ENCODE measurements at regions not wholly inside any gene's neighbourhood (a gene's known extent, or its start where the extent isn't known, plus 50 kb on each side); places are given as distances from the start of the nearest gene placed in this dataset.

DNA sequence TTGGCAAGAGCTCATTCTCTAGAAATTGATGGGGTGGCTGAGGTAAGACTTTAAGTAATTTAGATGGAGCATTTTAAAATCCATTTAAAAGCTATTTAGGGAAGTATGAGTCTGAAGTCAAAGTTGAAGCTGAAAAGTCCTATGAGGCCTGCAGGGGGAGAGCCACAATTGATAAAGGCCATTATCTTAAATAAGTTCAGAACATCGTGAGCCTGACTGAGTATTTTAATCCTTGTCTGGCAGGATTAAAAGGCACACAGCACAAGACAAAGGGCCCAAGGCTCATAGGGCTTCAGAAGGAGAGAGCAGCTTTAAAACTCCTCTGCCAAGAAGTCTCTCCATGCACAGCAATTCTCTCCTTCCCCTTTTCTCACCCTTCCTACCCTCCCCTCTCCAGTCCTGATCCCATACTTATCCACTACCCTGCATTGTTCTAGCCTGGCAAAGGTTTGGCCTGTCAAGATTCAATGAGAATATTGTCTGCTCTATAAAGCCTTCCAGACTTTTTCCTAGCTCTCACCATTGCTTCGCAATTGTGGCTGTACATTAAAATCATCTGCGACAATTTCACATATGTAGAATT lies 1312.9 kb downstream of the FAM181B start:
- Histone ChIP-seq H3K9me3 (replicated peaks; ENCODE audit: control insufficient read depth, insufficient read depth, low read length) (no peaks in the 10 kb centered on the region), H3K9ac (ENCODE audit: control insufficient read depth, insufficient read depth, low read length) (no peak overlapping the region), H3K27ac (ENCODE audit: control insufficient read depth, insufficient read depth) (no peak overlapping the region), H3K4me1 (ENCODE audit: control insufficient read depth, insufficient read depth, low read length) (no peaks in the 10 kb centered on the region), H2AFZ (ENCODE audit: control insufficient read depth, low read depth, low read length) (no peak overlapping the region), H4K20me1 (ENCODE audit: control insufficient read depth, insufficient read depth) (no peaks in the 10 kb centered on the region), H3K79me2 (ENCODE audit: control insufficient read depth, insufficient read depth, low read length) (no peaks in the 10 kb centered on the region), H3K4me2 (ENCODE audit: control insufficient read depth, insufficient read depth) (no peak overlapping the region), H3K27me3 (replicated peaks in 1 of 2; ENCODE audit: control insufficient read depth in 2 of 2, insufficient read depth in 2 of 2, low read length in 1 of 2) (no peaks in the 10 kb centered on the region), H3K4me3 (no peak overlapping the region), H3K36me3 (ENCODE audit: control insufficient read depth in 2 of 2, insufficient read depth in 2 of 2, low read length in 1 of 2) (no peaks in the 10 kb centered on the region)
- ChIA-PET SMC1A (ENCODE audit: uncharacterized antibody, unreplicated experiment) (no interaction called here), CTCF (no interaction called here), POLR2A (no interaction called here), RAD21 (ENCODE audit: unreplicated experiment) (interaction anchor here (0.5 kb wide), 1 partner anchor 1428 kb away, joined by 3 read pairs; no protein-coding TSS in a partner anchor)
- WGBS (ENCODE audit: insufficient coverage, insufficient replicate concordance, low lambda C conversion rate, missing lambda C conversion rate): 60% methylated on average over 3 of the region's 3 CpGs
- TF ChIP-seq NRF1 (conservative IDR thresholded peaks at IDR 0.05; ENCODE audit: low read depth, low read length): no peak
- TF ChIP-seq PAX8 (IDR thresholded peaks at IDR 0.05): no peak
- TF ChIP-seq FOXK2 (IDR thresholded peaks at IDR 0.05): no peak
- DNase-seq (ENCODE audit: low read depth, low spot score): no peak
- FAIRE-seq: no peak
- intact Hi-C loops (cut with micrococcal nuclease; ENCODE audit: unreplicated experiment): no loop called here
- BruUV-seq (replicated peaks): no TSS peak
- ATAC-seq: no peak
- in situ Hi-C loops (cut with MboI): no loop called here

DNA sequence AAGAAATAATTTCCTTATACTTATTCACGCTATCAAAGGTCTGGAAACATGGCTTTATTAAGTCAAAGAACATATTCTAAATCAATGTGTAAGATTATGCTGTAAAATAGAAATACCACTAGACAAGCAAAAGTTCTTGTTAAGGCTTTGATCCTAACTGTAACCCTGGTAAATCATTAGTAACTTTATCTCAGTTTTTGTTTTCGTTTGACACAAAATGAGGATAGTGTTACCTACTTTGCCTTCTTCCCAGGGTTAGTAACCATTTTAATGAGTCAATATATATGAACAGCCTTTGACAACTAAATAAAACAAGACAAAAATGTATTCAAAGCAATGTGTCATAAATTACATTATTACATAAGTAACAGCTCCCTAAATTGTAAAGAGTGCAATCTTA lies 1336.3 kb downstream of the FAM181B start:
- BruUV-seq (replicated peaks): no TSS peak
- no peak for ATAC-seq
- POLR2A ChIA-PET: no interaction called here
- no peaks in the 10 kb centered on the region for H3K27me3 ChIP-seq (replicated peaks in 1 of 2; ENCODE audit: control insufficient read depth in 2 of 2, insufficient read depth in 2 of 2, low read length in 1 of 2)
- H3K9ac ChIP-seq (ENCODE audit: control insufficient read depth, insufficient read depth, low read length): no peak overlapping the region
- no peaks in the 10 kb centered on the region for H3K4me1 ChIP-seq (ENCODE audit: control insufficient read depth, insufficient read depth, low read length)
- CTCF ChIA-PET: no interaction called here
- no peaks in the 10 kb centered on the region for H3K36me3 ChIP-seq (ENCODE audit: control insufficient read depth in 2 of 2, insufficient read depth in 2 of 2, low read length in 1 of 2)
- WGBS (ENCODE audit: insufficient coverage, insufficient replicate concordance, low lambda C conversion rate, missing lambda C conversion rate): 0% methylated on average over 2 of the region's 2 CpGs
- no peaks in the 10 kb centered on the region for H4K20me1 ChIP-seq (ENCODE audit: control insufficient read depth, insufficient read depth)
- no peak overlapping the region for H3K4me3 ChIP-seq
- no peak overlapping the region for H3K4me2 ChIP-seq (ENCODE audit: control insufficient read depth, insufficient read depth)
- intact Hi-C loops (cut with micrococcal nuclease; ENCODE audit: unreplicated experiment) (no loop called here), in situ Hi-C loops (cut with MboI) (no loop called here)
- SMC1A ChIA-PET (ENCODE audit: uncharacterized antibody, unreplicated experiment): interaction anchor here (0.7 kb wide), 1 partner anchor 14 kb away, joined by 3 read pairs; no protein-coding TSS in a partner anchor
- no peak overlapping the region for H3K27ac ChIP-seq (ENCODE audit: control insufficient read depth, insufficient read depth)
- H3K79me2 ChIP-seq (ENCODE audit: control insufficient read depth, insufficient read depth, low read length): no peaks in the 10 kb centered on the region
- no peak for FAIRE-seq
- no peak overlapping the region for H2AFZ ChIP-seq (ENCODE audit: control insufficient read depth, low read depth, low read length)
- DNase-seq (ENCODE audit: low read depth, low spot score): no peak
- RAD21 ChIA-PET (ENCODE audit: unreplicated experiment): no interaction called here
- no peaks in the 10 kb centered on the region for H3K9me3 ChIP-seq (replicated peaks; ENCODE audit: control insufficient read depth, insufficient read depth, low read length)
- TF ChIP-seq MTA2 (IDR thresholded peaks at IDR 0.05; ENCODE audit: low read depth): no peak
- TF ChIP-seq, protein P1, sequence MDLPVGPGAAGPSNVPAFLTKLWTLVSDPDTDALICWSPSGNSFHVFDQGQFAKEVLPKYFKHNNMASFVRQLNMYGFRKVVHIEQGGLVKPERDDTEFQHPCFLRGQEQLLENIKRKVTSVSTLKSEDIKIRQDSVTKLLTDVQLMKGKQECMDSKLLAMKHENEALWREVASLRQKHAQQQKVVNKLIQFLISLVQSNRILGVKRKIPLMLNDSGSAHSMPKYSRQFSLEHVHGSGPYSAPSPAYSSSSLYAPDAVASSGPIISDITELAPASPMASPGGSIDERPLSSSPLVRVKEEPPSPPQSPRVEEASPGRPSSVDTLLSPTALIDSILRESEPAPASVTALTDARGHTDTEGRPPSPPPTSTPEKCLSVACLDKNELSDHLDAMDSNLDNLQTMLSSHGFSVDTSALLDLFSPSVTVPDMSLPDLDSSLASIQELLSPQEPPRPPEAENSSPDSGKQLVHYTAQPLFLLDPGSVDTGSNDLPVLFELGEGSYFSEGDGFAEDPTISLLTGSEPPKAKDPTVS (IDR thresholded peaks at IDR 0.05; ENCODE audit: low read depth, low read length): no peak
- no peak for TF ChIP-seq DPF2 (IDR thresholded peaks at IDR 0.05)
- TF ChIP-seq CEBPB (IDR thresholded peaks at IDR 0.05; ENCODE audit: borderline replicate concordance in 1 of 2, low read depth in 2 of 2, low read length in 2 of 2): no peak
- TF ChIP-seq EGR1 (IDR thresholded peaks at IDR 0.05; ENCODE audit: borderline replicate concordance in 1 of 2, low read depth in 2 of 2, low read length in 2 of 2): no peak
- TF ChIP-seq RUNX3 (IDR thresholded peaks at IDR 0.05; ENCODE audit: low read length): no peak
- no peak for TF ChIP-seq MTA3 (IDR thresholded peaks at IDR 0.05; ENCODE audit: borderline replicate concordance, low read length)
- no peak for TF ChIP-seq SUZ12 (IDR thresholded peaks at IDR 0.05; ENCODE audit: unreplicated experiment)
- no peak for TF ChIP-seq TBL1XR1 (IDR thresholded peaks at IDR 0.05; ENCODE audit: low read depth, low read length)
- TF ChIP-seq HDAC6 (IDR thresholded peaks at IDR 0.05; ENCODE audit: unreplicated experiment): no peak
- TF ChIP-seq, protein P2, sequence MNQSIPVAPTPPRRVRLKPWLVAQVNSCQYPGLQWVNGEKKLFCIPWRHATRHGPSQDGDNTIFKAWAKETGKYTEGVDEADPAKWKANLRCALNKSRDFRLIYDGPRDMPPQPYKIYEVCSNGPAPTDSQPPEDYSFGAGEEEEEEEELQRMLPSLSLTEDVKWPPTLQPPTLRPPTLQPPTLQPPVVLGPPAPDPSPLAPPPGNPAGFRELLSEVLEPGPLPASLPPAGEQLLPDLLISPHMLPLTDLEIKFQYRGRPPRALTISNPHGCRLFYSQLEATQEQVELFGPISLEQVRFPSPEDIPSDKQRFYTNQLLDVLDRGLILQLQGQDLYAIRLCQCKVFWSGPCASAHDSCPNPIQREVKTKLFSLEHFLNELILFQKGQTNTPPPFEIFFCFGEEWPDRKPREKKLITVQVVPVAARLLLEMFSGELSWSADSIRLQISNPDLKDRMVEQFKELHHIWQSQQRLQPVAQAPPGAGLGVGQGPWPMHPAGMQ (IDR thresholded peaks at IDR 0.05; ENCODE audit: borderline replicate concordance): no peak
- no peak for TF ChIP-seq EED (IDR thresholded peaks at IDR 0.05; ENCODE audit: low read depth)
- no peak for TF ChIP-seq NR2C1 (IDR thresholded peaks at IDR 0.05)
- TF ChIP-seq IRF4 (IDR thresholded peaks at IDR 0.05; ENCODE audit: low read depth, low read length): no peak
- TF ChIP-seq SIX5 (IDR thresholded peaks at IDR 0.05; ENCODE audit: low read depth, low read length, severe bottlenecking): no peak
